SIG-M5 treated with dmso at 0.1 percent for 504 hours (cell line): ENCODE measurements at regions not wholly inside any gene's neighbourhood (a gene's known extent, or its start where the extent isn't known, plus 50 kb on each side); places are given as distances from the start of the nearest gene placed in this dataset.
A peak's percentile ranks its signal among the peaks of the same experiment; 100 is the strongest.
"Not testable (repeated sequence)": the region's sequence is repeated elsewhere in the genome, so short reads cannot be mapped to it uniquely, and the experiment has no call there.

ENCODE experiments used
- DNase-seq: peaks from one replicate; lab custom pipeline; 2025; ENCODE audit not compliant: unreplicated experiment; lab: John Stamatoyannopoulos, UW

- DNase-seq = no peak
Observed at GRCh38 chr20:25848222-25848621, 151.6 kb upstream of the ZNF337 start.

- not testable (repeated sequence) for DNase-seq
Observed at GRCh38 chr20:25844640-25845039, 148.0 kb upstream of the ZNF337 start.

DNA sequence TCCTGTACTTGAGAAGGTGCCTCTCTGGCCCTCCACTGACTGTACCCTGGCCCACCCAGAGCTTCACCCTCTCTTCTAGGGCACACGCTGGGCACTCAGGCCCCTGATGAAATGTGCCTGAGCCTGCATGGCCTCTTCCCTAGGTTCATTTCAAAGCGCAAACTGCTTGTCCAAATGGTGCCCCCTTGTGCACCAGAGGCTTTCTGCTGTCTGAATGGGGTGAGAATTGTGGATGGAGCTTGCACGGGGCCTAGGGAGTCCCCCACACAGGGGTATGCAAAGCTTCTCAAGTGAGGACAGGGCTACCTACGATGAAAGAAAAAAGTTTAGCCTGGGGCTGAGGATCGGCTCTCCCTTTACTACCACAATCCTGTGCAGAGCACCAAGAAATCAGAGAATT lies 116.9 kb upstream of the ZNF337 start:
- DNase-seq = not testable (repeated sequence)

- not testable (repeated sequence) for DNase-seq
Observed at GRCh38 chr20:25798174-25798993, 101.7 kb upstream of the ZNF337 start.

- DNase-seq = not testable (repeated sequence)
Observed at GRCh38 chr20:25797062-25797461, 100.4 kb upstream of the ZNF337 start.

- not testable (repeated sequence) for DNase-seq
Observed at GRCh38 chr20:25777241-25777640, 80.6 kb upstream of the ZNF337 start.

DNA sequence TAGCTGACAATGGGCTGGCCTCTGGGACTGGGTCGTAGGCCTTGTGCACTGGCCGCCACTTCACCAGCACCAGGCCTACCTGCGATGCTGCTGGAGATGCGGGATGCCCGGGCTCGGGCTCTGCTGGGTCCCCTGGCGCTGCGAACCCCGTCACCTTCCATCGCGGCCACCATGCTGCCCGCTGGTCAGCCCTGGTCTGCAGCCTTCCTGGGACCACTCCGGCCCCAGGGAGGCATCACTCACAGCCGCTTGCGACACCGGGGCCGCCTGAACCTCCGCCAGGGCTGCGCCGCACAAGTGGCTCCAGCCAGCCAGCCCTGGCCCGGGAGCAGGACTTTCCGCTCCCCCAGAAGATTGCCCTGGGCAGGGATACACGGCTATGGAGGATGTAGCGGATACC lies 78.1 kb upstream of the ZNF337 start:
- DNase-seq = not testable (repeated sequence)

DNA sequence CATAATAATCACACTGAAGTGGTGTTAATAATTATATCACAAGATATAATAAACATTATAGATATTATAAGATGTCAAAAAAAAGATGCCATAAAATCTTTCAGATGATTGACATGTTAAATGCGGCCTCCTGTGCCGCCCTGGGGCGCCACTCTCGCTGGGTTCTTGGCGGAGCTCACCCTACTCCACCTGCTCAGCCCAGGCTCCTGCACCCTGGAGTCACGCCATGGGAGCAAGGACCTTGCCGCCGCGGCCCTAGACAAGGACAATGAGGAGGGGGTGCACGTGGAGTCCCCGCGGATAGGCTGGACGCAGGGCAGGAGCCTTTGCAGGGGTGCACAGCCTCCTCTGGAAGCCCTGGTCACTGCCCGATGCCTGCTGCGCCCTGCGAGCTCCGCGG lies 77.5 kb upstream of the ZNF337 start:
- not testable (repeated sequence) for DNase-seq

- not testable (repeated sequence) for DNase-seq
Observed at GRCh38 chr20:25772437-25772836, 75.8 kb upstream of the ZNF337 start.

- DNase-seq = not testable (repeated sequence)
Observed at GRCh38 chr20:25771818-25772217, 75.2 kb upstream of the ZNF337 start.

DNA sequence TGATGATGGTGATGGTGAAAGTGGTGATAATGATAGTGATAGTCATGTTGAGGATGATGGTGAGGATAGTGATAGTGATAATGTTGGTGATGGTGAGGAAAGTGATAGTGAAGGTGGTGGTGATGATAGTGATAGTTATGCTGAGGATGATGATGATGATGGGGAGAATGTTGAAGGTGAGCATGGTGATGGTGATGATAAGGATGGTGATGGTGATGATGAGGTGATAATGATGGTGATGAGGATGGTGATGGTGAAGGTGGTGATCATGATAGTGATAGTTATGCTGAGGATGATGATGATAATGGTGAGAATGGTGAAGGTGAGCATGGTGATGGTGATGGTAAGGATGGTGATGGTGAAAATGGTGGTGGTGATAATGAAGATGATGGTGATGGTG lies 64.9 kb upstream of the ZNF337 start:
- no peak for DNase-seq

DNA sequence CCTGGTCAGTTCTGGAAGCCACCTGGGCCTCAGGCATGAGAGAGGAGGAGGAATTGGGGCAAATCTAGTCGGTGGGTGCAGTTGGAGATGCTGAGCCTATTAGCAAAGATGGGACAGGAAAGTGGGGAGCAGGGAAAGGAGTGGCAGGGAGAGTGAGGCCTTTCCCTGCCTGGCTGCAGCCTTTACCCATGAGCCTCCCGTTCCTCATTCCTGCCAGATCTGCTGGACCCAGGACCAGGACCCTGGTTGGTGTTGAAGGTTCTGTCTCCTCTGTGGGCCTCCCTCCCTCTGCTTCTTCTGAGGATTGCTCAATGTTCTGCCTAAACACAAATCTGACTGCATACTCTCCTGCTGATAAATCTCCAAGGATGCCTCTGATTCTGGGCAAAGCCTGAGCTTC lies 64.4 kb upstream of the ZNF337 start:
- not testable (repeated sequence) for DNase-seq

DNA sequence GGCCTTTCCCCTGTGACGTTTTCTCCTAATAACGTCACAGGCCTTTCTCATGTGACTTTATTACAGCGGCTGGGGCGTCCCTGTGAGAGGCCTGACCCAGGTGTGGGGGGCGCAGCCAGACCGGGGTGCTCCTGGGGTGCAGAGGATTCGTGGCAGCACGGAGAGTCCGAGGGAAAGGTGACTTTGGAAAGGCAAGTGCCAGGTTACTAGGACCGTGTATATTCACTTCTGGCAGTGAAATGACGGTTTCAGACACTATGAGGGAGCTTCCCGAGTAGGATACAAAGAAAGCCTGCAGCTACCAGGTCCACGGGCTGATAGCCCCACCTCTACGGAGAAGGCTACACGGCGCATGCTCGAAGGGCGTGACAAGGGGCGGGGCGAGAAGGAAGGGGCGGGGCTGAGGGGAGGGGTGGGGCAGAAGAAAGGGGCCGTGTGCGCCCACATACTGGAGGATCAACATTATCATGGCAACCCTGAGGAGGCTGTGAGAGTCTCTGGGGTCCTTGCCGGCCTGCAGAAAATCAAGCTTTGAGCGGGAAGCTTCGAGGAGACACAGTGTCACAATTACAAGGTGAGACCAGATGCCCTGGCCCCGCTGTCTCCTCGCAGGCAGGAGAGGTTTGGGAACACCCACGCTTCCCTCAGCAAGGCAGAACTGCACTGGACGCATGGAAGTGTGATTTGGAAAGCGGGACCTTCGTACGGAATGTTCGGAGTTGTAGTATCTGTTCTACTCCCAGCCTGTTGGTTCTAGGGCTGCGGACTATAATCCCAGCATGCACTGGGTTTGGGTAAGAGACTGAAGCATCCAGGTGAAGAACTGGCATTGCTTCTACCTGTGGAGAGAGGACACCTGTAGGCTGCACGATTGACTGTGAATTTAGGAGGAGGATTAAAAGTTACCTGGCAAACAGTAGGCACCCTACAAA lies 54.4 kb upstream of the ZNF337 start:
- peak; percentile 41 for DNase-seq

GRCh38 chr20:25750220-25750764 lies 53.6 kb upstream of the ZNF337 start:
- DNase-seq = no peak

DNA sequence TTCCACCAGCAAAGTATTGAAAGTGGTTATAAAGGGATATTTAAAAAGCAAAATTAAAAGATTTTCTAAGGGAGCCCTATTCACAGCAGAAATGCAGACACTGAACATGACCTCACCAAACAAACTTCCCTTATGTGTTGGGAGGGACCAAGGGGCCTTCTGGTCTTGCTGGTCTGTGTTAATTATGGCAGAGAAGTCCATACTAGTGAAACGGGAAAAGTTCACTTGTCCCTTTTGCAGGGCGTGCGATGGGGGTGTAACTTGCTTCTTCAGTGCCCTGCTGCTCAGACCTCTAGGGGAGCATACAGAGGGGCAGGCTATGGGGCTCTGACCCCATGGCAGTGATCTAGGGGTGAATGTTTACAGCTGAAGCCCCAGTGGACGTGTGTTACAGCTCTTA lies 53.0 kb upstream of the ZNF337 start:
- DNase-seq = no peak
